Thyroid gland (tissue), 4 donors: ENCODE measurements at regions not wholly inside any gene's neighbourhood (a gene's known extent, or its start where the extent isn't known, plus 50 kb on each side); places are given as distances from the start of the nearest gene placed in this dataset.

Experiments used
- POLR2A ChIP-seq, 2 donors: fragments of 450-650 bp; IDR thresholded peaks; one replicate each; pipeline ENCODE4 v1.6.1; 2017; ENCODE audit warnings: antibody characterized with exemption in 2 of 2, mild to moderate bottlenecking in 2 of 2, moderate library complexity in 1 of 2
- TF ChIP-seq, protein P1 (sequence below), 6 experiments: fragments of 200-600 bp in 3 of 6; fragments of 450-650 bp in 3 of 6; sonication (generic) in 3 of 6; IDR thresholded peaks; one replicate each; pipeline ENCODE4 v1.5.1; 2016 to 2019; ENCODE audit warnings: antibody characterized with exemption in 6 of 6, mild to moderate bottlenecking in 2 of 6, inconsistent platforms in 1 of 6, moderate library complexity in 1 of 6

DNA sequence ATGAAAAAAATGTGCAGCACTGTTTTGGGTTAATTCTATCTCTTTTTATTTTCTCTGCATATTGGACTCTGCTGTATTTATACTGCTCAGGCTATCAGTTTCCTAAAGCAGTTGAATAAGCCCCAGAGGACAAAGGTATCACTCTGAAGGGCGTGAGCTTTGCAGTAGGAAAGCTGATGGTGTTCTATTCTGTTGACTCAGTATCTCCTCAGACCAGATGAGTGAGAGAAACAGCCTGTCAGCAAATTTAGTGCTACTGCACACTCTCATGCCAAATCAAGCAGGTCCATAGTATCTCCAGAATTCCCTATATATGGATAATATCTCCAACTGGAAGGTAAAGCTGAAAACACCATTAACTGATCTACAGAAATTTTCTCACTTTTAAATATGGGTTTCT, 132.3 kb upstream of the UGT8 start:
- TF ChIP-seq POLR2A (IDR thresholded peaks at IDR 0.05), result no peak
- TF ChIP-seq, protein P1, sequence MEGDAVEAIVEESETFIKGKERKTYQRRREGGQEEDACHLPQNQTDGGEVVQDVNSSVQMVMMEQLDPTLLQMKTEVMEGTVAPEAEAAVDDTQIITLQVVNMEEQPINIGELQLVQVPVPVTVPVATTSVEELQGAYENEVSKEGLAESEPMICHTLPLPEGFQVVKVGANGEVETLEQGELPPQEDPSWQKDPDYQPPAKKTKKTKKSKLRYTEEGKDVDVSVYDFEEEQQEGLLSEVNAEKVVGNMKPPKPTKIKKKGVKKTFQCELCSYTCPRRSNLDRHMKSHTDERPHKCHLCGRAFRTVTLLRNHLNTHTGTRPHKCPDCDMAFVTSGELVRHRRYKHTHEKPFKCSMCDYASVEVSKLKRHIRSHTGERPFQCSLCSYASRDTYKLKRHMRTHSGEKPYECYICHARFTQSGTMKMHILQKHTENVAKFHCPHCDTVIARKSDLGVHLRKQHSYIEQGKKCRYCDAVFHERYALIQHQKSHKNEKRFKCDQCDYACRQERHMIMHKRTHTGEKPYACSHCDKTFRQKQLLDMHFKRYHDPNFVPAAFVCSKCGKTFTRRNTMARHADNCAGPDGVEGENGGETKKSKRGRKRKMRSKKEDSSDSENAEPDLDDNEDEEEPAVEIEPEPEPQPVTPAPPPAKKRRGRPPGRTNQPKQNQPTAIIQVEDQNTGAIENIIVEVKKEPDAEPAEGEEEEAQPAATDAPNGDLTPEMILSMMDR (IDR thresholded peaks at IDR 0.05), result no peak
